GM12865 (cell line): ENCODE measurements at regions not wholly inside any gene's neighbourhood (a gene's known extent, or its start where the extent isn't known, plus 50 kb on each side); places are given as distances from the start of the nearest gene placed in this dataset.

ENCODE experiments used
- DNase-seq: peaks from one replicate; pipeline ENCODE4 v3.0.0; 2010; ENCODE audit warnings: low read depth
- H3K4me3 ChIP-seq: 2 replicates; pipeline ENCODE4 v1.5.1; 2011; ENCODE audit warnings: mild to moderate bottlenecking, low read depth, low read length, control low read depth
- TF ChIP-seq, protein P1 (sequence below): IDR thresholded peaks from 2 replicates; pipeline ENCODE4 v1.5.1; 2011; ENCODE audit warnings: low read length, control low read depth, low read depth, inconsistent platforms; ENCODE audit not compliant: insufficient read depth; ENCODE audit errors: missing control alignments

DNA sequence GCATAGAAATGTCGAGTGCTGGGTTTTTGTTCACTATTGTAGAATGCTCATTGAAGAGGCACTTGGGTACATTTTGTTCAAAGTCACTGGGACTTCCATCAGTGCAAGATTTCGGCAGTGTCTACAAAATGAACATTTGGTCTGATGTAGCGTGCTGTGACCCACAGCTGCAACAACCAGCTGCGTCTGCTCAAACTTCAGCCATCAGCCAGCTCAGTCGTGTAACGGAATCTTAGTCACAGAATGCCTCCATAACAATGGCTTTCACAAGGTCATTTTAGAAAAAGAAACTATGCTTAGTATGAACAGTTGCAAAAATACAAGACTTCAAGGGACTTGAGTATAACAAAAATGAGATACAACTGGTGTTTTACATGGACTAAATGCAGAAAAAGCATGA, 828.1 kb upstream of the GRAMD2B start:
- TF ChIP-seq, protein P1, sequence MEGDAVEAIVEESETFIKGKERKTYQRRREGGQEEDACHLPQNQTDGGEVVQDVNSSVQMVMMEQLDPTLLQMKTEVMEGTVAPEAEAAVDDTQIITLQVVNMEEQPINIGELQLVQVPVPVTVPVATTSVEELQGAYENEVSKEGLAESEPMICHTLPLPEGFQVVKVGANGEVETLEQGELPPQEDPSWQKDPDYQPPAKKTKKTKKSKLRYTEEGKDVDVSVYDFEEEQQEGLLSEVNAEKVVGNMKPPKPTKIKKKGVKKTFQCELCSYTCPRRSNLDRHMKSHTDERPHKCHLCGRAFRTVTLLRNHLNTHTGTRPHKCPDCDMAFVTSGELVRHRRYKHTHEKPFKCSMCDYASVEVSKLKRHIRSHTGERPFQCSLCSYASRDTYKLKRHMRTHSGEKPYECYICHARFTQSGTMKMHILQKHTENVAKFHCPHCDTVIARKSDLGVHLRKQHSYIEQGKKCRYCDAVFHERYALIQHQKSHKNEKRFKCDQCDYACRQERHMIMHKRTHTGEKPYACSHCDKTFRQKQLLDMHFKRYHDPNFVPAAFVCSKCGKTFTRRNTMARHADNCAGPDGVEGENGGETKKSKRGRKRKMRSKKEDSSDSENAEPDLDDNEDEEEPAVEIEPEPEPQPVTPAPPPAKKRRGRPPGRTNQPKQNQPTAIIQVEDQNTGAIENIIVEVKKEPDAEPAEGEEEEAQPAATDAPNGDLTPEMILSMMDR, result no peak
- no peak overlapping the region for H3K4me3 ChIP-seq
- DNase-seq, result no peak

DNA sequence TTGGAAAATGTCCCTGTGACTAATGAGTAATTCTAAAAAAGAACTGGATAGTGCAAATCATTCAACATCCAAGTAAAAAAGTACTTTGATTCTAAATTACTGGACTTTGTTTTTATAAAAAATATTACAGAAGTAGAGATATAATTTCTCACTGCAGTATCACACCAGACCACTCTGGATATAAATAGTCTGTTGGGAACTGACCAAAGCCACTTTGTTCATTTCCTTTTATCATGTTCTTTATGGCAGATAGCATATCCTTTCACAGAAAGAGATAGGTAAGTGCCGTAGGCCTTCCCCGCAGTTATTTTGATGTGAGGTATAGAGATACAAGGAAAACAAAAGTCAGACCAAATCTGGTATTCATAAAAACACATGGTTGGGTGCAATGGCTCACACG, 827.4 kb upstream of the GRAMD2B start:
- no peak for DNase-seq
- TF ChIP-seq, protein P1, result no peak
- no peak overlapping the region for H3K4me3 ChIP-seq

DNA sequence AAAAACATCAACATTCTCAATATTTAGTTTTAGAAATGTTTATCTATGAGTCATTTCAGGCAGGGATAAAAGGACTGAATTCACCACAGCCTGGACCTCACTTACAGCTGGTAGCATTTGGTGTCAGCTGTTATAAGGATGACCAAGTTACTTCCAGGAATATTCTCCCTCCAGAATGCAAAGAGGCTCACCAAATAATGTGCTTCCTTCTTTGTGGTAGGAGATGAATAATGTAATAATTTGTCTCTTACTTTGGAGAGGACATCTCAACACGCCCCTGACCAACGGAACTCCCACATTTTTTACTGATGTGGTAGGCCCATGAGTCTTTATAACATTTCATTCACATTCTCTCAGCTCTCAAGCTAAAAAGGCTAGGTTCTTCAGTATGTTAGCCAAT, 825.9 kb upstream of the GRAMD2B start:
- H3K4me3 ChIP-seq, result no peak overlapping the region
- TF ChIP-seq, protein P1, result no peak
- DNase-seq, result no peak

DNA sequence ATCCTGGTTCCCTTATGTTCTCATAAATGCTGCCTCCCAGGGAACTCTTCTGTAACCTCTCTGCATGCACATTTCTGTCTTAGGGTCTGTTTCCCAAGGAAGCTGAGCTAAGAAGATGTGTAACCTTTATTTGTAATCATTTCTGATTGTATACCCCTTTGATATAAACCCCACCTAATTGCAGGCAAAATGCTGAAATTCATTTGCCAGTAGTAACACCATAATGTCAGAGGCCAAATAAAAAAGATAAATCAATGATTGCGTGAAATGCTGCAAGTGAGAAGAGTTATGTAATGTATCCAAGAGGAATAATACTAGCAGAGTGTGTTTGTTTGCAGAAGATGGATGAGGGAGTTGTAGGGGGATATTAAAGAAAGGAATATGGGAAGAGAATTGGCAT, 822.6 kb upstream of the GRAMD2B start:
- TF ChIP-seq, protein P1, result no peak
- DNase-seq, result no peak
- no peak overlapping the region for H3K4me3 ChIP-seq

DNA sequence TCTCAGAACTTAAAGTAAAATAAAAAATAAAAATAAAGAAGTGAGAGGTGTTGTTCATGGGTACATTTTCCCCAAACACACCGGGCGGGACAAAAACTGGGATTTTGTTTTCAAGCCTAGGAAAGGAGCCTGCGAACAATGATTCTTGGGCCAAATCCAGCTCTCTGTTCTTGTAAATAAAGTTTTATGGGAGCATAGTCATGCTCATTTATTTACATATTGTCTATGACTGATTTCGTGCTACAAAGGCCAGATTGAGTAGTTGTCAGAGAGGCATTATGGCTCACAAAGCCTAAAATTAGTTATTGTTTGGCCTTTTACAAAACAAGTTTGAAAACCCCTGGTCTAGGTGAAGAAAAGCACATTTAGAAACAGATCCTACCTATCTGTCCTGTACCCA, 821.0 kb upstream of the GRAMD2B start:
- TF ChIP-seq, protein P1, result no peak
- no peak overlapping the region for H3K4me3 ChIP-seq
- DNase-seq, result no peak

DNA sequence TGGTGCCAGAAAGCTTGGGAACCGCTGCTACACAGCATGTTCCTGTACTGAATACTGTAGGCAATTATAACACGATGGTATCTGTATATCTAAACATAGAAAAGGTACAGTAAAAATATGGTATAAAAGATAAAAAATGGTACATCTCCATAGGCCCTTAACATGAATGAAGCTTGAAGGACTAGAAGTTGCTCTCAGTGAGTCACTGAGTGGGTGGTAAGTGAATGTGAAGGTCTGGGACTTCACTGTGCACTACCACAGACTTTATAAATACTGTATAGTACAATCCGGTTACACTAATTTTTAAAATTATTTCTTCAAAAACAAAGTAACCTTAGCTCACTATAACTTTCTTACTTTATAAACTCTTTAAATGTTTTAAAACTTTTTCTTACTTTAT, 819.9 kb upstream of the GRAMD2B start:
- H3K4me3 ChIP-seq, result no peak overlapping the region
- TF ChIP-seq, protein P1, result no peak
- no peak for DNase-seq

DNA sequence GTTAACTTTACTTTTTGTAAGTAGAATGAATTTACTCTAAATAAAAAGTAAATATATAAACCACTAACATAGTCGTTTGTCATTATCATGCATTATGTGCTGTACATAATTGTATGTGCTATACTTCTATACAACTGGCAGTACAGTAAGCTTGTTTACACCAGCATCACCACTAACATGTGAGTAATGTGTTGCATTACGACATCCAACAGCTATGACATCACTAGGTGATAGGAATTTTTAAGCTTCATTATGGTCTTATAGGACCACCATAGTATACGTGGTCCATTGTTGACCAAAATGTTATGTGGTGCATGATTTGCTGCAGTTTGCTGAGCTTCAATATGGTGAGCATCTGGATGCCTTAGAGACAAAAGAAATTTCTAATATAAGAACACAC, 819.1 kb upstream of the GRAMD2B start:
- no peak for DNase-seq

More for the DNA sequence above, 819.1 kb upstream of the GRAMD2B start:
- TF ChIP-seq, protein P1, result no peak
- H3K4me3 ChIP-seq, result no peak overlapping the region
